ENCODE measurements at regions not wholly inside any gene's neighbourhood (a gene's known extent, or its start where the extent isn't known, plus 50 kb on each side); places are given as distances from the start of the nearest gene placed in this dataset.

DNA sequence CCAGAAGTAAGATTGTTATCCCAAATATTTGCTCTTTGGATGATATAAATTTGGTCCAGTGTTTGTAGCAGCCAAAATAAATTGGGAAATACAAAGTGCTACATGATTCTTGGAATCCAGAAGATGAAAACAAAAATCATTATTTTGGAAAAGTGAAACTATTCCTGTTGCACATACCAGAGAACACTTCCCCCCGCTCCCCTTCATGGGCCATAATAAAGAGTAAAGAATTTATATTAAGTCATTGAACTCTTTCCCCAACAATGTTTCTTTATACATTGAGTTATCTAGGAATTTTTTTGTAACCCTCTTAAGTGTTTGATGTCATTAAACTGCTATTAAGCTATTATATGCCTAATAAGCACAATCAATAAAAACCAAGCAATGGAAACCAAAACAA lies 490.4 kb upstream of the HS3ST5 start:
- no peak for TF ChIP-seq EZH2 (optimal IDR thresholded peaks at IDR 0.05; ENCODE audit: low read depth, low read length)
- TF ChIP-seq, protein P1, sequence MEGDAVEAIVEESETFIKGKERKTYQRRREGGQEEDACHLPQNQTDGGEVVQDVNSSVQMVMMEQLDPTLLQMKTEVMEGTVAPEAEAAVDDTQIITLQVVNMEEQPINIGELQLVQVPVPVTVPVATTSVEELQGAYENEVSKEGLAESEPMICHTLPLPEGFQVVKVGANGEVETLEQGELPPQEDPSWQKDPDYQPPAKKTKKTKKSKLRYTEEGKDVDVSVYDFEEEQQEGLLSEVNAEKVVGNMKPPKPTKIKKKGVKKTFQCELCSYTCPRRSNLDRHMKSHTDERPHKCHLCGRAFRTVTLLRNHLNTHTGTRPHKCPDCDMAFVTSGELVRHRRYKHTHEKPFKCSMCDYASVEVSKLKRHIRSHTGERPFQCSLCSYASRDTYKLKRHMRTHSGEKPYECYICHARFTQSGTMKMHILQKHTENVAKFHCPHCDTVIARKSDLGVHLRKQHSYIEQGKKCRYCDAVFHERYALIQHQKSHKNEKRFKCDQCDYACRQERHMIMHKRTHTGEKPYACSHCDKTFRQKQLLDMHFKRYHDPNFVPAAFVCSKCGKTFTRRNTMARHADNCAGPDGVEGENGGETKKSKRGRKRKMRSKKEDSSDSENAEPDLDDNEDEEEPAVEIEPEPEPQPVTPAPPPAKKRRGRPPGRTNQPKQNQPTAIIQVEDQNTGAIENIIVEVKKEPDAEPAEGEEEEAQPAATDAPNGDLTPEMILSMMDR (IDR thresholded peaks at IDR 0.05; ENCODE audit: low read length), result no peak
